Renal pelvis (tissue), 1 donor: ENCODE measurements at regions not wholly inside any gene's neighbourhood (a gene's known extent, or its start where the extent isn't known, plus 50 kb on each side); places are given as distances from the start of the nearest gene placed in this dataset.
A peak's percentile ranks its signal among the peaks of the same experiment; 100 is the strongest.

ENCODE experiments used
- DNase-seq: peaks from one replicate; pipeline ENCODE4 v3.0.0-alpha.2; 2013

DNA sequence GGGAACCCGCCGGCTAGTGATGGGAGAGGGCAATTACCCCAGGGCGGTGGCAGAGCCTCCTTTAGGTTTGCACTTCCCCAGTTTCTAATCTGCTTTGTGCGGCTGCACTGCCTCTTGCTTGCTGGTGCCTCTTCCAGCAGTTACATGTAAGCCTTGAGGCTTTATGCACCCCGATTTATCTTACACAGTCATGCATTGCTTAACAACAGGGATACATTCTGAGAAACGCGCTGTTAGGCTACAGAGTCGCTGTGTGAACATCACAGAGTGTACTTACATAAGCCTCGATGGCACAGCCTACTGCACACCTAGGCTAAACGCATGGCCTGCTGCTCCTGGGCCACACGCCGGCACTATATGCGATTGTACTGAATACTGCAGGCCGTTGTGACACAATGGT is 155.6 kb upstream of the MKI67 start:
- no peak for DNase-seq

DNA sequence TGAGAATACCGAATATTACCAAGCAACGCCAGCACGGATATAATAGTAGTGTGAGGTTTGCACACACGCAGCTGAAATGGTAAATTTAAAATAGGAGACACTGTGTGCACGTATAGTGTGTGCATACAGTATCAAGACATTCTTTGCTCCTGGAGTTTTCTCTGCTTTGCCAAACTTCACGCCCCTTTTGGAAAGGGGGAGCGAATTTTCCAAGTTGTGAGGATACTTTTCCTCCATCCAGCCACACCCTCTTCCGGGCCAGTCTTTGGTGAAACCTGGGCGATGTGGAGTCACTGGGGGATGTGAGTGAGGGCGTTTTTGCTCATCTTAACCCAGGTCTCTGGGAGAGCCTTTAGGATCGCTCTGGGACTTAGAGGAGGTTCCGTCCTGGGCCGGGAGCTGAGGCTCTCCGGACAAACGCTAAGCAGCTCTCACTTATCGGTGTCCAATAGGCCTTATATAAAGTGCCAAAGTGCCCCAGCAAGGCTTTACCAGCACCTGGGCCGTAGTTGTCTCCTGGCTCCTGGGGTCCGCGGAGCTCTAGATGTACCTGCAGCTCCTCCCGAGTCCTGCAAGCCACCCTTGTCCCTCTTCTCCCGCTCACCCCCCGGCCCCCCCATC is 160.0 kb upstream of the MKI67 start:
- no peak for DNase-seq

DNA sequence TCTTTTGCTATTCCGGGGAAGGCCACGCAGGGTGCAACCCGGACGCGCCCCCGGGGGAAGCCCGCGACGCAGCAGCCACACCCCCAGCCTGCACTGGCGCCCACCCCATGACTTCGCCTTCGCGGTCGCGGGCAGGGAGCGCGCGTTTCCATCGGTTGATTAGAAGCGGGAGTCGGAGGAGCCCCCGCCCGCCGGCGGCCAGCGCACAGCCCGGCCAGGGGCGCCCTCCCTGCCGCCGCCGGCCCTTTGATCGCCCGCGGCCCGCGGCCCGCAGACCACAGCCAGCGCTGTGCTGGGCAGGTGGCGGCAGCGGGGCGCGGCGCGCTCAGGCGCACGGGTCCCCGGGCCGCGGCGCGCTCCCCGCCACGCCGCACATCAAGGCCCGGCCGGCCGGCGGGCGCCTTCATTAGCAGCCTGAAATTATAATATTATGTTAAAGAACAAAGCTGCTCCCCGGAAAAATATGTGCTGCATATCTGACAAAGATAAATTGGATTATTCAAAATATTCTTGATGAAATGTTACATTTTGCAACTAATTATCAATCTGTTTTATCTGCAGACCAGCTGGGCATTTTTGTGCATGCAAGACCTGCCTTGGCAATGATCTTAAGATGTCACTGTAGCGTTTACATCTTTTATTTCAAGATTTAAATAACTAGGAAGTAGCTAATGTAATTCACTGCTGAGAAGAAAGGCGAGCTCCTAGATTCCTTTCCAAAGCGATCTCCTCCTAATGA is 160.7 kb upstream of the MKI67 start:
- no peak for DNase-seq

DNA sequence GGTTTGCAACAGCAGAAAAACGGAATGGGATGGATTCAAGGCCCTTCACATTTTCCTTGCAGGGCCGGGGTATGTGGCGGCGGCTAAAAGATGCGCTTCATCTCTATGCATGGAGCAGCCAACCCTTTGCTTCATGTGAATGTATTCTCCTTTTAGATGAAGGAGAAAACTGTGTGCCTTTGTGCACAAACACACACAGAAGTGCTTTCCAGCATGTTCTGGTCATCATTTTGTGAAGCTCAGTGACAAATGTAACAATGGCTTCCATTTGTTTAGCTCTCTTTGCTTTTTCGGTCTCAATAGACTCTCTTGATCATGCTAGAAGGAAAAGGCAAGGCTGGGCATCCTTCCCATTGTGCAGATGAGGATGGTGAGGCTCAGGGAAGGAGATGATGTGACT is 161.7 kb upstream of the MKI67 start:
- no peak for DNase-seq

DNA sequence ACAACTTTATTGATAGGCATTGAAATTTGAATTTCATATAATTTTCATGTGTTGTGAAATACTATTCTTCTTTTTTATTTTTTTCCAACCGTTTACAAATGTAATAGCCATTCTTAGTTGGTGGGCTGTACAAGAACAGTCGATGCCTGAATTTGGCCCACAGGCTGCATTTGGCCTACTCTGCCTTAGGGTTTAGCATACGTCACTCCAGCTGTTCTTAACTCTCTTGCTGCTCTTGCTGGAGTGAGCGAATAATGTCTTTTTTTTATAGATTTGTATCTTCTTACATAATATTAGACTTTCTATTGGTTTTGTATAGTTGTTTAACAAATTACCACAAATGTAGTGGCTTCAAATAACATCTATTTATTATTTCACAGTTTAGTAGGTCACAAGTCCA is 163.4 kb upstream of the MKI67 start:
- DNase-seq: no peak

DNA sequence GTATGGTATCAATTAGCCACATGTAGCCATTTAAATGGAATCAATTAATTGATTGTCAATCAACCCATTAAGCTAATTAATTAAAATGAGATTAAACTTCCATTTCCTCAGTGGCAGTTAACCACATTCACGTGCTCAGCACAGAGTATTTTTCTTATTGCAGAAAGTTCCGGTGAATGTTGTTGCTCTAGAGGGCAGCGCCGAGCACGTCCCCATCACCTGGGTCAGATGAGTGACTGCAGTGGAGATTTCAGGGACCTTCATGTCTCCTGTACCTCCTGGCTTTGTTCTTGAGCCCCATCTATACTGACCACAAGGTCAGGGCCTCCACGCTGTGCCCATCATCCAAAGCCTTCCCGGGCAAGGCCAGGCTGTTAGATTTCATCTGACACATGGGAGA is 168.8 kb upstream of the MKI67 start:
- no peak for DNase-seq

DNA sequence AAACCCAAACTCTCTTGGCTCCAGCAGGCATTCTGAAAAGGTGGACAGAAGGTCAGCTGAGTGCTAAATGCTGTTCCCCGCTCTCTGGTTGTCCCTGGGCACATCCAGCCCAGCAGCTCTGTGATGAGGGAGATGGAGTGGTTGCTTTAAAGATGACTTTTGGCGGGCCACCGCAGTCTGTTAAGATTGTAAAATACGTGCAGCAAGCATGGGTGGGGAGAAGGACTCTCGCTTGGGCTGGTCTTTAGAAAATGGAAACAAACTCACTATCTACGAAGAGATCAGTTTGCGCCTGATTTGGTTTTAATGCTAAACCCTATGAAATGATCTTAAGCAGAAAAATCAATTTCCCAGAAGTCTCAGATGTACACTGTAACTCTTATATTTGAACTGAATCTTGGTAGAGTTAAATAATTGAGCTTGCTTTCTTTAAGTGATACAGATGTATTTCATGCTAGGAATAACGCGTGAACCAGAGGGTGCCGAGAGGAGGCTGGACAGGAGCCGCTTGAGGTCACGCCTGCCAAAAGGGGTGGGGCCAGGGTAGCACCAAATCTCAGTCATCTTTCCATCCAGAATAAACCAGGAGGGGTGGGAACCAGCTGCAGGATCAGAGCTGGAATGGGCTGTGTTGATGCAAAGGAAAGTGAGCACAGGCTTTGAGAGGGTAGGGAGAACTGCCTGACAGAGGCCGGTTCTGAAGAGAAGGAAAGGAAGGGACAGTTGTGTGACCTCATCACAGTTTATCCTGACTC is 170.2 kb upstream of the MKI67 start:
- no peak for DNase-seq

DNA sequence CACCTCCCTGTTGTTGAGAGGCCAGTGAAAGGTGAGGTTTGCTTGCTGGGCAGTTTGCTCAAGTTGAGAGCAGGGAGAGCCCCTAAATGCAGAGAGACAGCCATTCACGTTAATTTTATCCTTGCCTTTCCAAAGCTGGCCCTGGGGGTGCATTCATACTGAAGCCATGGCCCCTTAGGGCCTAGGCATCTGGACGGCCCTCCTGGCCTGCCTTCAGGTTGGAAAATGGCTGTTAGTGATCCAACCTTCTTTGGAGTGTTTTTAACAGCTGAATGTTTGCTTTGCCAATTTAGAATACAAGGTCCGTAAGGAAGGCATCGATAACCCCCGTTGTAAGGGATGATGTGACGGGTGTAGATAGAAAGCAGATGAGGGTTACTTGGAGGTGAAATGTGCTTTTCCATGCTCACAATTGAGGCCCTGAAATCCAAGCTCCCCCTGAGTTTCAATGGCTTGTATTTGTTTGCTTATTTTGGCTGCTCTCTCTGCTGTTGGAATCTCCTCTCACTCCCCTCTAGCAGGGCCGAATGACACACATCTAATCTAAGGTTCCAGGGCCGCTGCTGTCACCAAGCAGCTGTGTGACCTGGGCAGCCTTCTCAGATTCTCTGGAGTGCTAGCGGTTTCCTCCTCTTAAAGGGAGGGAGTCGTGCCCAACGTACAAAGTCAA is 171.6 kb upstream of the MKI67 start:
- peak; percentile 55 for DNase-seq

DNA sequence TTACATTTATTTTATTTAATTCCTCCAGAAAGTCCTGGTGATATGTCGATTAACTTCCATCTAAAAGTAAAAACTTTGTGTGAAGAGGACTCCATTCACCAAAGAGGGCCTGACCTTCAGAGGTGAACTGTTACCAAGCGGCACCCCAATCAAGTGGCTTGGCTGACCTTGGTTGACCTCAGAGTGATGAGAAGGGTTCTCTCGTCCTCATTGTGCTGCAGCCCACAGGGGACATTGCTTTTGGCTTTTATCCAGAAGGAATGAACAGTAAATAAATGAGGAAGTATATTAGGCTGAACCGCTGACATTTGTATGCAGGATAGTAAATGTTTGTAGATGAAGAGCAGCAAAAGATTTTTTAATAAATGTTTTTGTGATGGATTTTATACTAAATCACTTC is 172.4 kb upstream of the MKI67 start:
- DNase-seq: no peak

DNA sequence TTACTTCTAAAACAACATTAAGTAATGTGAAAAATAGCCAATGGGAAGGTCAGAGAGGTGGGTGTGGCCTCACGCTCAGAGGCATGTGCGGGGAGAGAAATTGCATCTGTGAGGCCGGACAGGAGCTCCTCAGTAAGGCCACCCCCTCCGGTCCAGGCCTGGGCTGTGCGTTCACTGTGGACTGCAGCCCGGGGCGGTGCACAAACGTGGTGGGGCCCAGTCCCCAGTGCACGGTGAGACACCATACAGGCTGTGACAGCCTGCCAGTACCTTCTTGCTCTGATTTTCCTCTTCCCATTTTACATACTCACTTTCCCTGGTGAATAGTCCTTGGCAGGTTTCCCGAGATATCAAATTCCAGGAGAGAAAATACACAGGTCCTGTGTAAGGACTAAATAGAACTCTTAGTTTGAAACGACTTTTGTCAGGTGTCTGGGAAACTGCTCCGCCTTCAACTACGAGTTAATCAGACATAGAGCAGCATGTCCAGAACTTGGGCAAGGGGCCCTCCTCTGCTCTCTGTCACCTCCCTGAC is 174.1 kb upstream of the MKI67 start:
- no peak for DNase-seq

DNA sequence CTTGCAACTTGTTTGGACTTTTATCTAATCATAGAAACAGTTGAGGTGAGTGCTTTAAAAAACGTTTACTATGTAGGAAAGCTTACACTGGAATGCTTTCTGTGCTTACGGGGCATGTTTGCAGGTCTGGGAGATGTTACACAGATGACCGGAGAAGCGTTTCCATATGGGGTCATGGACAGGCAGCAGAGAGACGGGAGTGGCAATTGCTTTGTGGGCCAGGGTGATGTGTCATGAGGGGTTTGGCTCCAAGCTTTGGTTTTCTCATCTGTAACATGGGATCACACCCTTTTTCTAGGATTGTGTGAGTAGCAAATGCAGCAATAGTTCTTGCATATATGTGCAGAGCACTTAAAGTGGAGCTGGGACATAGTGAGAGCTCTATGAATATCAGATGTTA is 174.8 kb upstream of the MKI67 start:
- no peak for DNase-seq

DNA sequence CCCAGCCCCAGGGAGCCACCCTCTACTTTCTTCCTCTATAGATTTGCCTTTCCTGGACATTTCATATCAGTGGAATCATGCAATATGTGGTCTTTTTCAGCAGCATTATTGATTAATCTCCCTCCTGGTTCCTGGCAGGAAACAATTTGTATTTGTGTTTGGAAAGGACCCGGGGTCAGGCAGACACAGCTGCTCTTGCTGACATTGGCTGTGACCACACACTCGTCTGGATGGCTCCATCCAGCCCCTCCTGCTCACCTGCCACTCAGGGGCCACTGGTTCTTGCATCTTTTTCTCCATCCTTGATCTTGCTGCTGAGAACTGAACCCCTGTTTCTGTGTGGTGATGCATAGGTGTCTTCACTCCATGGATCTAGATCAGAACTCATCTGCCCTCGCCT is 176.6 kb upstream of the MKI67 start:
- DNase-seq: no peak

DNA sequence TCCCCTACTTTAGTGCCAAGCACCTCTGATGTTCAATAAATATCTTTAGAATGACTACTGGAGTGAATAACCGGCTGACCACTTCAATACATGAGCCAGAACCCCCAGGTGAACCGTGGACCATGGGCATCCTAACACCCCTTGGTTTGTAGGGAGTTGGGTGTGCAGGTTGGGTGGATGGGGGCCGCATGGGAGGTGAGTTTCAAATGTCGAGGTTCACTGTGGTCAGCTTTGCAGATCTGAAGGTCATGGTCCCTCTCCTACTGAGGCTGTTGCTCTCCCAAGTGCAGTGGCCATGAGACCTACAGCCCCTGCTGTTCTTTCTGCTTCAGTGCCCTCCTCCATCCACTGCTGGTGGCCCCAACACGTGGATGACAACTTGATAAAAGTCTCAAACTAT is 178.0 kb upstream of the MKI67 start:
- DNase-seq: no peak

DNA sequence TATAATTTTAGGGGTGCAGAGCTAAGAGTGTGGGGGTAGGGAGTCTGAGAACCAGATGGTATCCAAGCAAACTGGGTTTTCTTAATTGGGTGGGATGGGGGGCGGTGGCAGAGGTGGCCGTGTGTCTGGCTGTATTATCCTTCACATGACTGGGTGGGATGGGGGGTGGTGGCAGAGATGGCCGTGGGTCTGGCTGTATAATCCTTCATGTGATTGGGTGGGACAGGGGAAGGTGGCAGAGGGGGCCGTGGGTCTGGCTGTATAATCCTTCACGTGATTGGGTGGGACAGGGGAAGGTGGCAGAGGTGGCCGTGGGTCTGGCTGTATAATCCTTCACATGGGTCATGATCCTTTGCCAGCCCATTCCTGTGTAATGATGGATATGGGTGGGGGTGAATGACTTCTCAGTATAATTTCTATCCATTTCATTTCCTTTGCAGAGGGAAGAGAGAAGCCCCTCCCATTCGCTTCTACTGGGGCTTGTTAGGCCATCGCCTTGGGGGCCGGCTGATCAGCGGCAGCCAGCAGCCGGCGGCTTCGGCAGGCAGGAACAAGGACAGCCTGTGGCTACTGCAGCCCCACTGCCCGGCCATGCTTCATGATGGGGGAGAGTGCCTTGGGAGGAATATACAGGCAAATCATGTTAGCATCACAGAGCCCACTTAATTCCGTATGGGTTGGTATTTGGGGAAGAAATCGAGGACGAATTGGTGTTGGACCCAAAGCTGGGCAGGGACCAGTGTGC is 179.6 kb upstream of the MKI67 start:
- DNase-seq: no peak

DNA sequence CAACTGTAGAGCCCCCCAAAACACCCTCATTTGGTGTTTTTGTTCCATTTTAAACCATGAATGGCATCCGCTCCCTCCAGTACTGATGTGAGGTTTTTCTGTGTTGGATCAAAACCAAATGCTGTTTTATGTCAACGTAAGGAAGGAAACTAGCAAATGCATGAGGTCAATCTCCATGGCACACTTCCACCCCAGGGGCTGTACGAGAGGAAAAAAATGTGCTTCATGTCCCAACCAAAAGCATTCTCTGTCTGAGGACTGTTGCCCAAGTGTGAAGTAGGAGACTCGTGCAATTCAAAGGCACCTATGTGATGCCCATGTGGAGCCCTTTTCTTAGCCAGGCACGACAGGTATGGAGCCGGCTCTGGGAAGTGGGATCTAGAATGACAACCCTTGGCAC is 180.3 kb upstream of the MKI67 start:
- DNase-seq: no peak

DNA sequence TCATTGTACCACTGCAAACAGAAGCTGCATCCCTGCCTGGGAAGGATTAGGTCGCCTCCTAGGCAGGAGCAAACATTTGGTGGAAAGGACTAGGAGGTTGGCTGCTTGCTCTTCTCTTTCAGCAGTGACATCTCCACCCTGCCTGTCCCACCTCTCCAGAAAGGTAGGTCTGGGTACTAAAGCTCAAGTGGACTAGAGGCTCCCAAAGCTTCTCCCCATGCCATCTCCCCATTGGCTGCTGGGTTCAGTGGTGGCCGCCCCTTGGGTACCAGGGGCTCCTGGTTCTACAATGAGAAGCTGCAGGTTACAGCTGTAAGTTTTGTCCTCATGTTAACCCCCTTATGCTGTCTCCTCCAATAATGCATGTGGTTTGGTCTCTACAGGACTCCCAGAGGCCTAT is 180.7 kb upstream of the MKI67 start:
- no peak for DNase-seq

DNA sequence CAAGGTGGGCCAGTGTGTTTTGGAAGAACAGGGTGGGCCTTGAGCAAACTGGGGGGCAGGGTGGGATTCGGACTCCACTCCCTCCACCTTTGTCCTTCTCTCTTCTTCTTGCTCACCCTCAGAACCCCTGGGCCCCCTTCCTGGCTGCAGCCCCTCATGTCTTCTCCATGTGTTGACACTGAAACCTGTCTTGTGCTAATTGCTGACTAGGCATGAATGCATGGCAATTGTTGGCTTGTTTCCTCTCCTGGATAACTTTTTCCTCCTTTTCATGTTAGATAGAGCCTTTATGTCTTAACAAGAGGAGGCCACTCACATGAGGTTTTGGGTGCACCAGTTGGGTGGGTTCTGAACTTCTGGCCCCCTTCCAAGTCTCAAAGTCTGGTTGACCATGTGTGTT is 181.6 kb upstream of the MKI67 start:
- no peak for DNase-seq

DNA sequence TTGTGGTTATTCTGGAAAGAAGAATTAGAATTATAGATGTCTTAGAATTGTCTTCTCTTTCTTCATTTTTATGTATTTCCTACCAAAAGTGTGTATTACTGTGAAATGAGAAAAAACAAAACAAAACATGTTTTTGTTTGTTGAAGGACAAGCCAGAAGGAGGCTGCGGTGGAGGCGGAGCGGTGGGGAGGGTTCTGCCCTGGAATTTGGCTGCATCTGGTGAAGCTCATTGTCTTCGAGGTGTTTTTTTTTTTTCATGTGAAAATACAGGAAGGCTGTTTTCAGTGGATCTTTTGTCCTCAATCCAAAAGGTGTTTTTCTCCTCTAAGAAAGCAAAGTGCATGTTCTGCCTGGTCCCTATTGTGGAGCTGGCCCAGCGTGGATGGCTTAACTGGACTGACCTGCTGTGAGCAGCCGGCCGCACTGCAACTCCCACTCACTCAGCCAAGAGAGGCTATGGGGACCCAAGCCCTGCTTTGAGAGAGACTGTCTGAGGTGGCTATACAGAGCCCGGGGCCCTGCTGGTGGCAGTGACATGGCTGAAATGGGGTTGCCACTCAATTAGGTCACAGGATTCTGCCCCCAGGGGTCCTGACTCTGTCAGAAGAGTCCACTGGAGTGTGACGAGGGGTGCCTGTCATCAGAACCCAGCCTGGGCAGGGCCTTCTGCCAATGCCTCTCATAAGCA is 184.9 kb upstream of the MKI67 start:
- DNase-seq: no peak

DNA sequence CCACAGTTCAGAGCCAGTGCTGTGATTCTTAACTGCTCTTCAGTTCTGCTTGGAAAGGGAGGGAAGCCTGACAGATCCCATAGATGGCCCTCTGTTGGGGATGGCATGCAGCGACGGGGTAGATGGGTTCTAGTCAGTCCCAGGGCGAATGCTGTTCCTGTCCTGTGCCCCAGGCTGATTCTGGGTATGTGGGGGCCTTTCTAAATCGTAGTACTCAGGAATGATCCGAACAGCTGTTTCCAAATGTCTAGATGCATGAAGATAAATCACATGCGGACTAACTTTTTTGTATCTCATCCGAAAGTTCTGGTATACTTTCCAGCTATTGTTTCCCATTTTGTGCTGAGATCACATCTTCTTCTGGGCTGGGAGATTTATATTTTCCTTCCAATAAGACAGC is 186.0 kb upstream of the MKI67 start:
- no peak for DNase-seq

DNA sequence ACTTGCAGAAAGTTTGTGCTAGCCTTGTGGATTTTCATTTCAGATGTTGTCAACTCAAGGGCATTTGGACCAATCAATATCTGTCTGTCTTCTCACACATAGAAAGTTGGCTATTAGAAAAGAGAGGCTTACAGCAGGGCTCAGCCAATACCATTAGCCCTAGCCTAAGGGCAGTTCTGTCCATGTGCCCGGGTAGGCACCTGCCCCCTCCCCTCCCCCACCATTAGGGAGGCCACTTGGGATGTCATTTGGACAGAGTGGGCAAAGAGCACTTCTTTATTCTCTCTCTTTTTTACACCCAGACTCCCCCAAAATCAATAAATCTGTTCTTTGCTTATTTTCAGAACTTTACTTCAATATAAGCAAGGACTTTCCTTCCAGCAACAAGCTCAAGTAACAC is 188.5 kb upstream of the MKI67 start:
- no peak for DNase-seq

DNA sequence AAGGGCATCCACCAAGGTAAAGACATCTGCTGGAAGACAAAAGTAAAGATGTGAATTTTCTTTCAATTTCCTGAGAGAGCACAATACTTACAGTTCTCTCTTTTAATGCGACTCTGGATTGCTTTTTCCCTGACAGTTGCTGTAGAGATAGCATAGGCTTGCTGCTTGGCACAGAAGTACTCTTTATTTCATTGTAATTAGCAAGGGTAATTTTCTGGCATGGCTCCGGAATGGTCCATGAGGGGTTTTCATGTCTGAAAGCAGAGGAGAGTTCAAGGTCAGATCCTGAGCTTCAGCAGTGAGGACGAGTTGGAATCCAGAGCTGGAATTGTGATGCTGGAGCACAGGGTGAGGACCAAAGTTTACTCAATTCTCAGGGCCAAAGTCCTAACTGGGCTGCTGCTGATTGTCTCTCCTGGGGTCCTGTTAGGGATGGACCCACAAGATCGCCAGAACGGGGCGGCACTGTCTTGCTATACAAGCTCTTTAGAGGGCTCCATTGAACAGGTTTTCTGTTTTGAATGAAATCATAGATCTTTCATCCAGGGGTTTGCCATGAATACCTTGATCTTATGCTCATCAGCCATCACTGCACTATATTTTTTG is 190.0 kb upstream of the MKI67 start:
- no peak for DNase-seq
